Brain microvascular endothelial cell (primary cell): ENCODE measurements at regions not wholly inside any gene's neighbourhood (a gene's known extent, or its start where the extent isn't known, plus 50 kb on each side); places are given as distances from the start of the nearest gene placed in this dataset.

ENCODE experiments used
- DNase-seq: peaks from one replicate; pipeline ENCODE4 v3.0.0-alpha.2; 2020
- H3K27ac ChIP-seq: fragments of 250-450 bp; sonication (Bioruptor Pico); 2 replicates; pipeline ENCODE4 v1.5.1; 2020; ENCODE audit warnings: mild to moderate bottlenecking, moderate library complexity
- H3K27me3 ChIP-seq: fragments of 250-450 bp; sonication (Bioruptor Pico); replicated peaks from 2 replicates; pipeline ENCODE4 v1.5.1; 2020; ENCODE audit warnings: mild to moderate bottlenecking
- H3K36me3 ChIP-seq: fragments of 250-450 bp; sonication (Bioruptor Pico); replicated peaks from 2 replicates; pipeline ENCODE4 v1.5.1; 2020; ENCODE audit warnings: mild to moderate bottlenecking
- H3K4me3 ChIP-seq: 2 replicates; pipeline ENCODE4 v1.5.1; 2011; ENCODE audit warnings: low read depth, mild to moderate bottlenecking, control low read depth, low read length, moderate library complexity
- in situ Hi-C: cut with HindIII; loops from 2 replicates; pipeline ENCODE4 v1.10.0; 2017; ENCODE audit warnings: low sequenced_read_pairs, low pct_ligation_motif_present
- TF ChIP-seq, protein P1 (sequence below): IDR thresholded peaks from 2 replicates; pipeline ENCODE4 v1.5.1; 2011; ENCODE audit warnings: low read depth, mild to moderate bottlenecking, moderate library complexity, low read length, control low read depth, inconsistent platforms; ENCODE audit errors: missing control alignments

DNA sequence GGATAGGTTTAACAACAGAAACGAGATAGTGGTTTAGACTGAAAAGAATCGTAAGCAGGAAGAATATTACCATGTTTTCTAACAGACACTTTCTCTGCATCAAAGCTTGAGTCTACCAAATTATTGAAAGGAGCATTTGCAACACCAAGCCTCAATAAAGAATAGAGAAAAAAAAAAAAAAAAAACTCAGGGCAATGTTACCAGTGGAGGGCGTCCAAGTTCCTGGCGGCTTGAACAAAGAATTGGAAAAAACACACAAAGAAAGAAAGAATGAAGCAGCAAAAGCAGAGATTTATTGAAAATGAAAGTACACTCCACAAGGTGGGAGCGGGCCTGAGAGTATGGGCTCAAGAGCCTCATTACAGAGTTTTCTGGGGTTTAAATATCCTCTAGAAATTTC lies 686.5 kb upstream of the ADGRL2 start:
- in situ Hi-C loops, result no loop called here
- no peak overlapping the region for H3K4me3 ChIP-seq
- TF ChIP-seq, protein P1, sequence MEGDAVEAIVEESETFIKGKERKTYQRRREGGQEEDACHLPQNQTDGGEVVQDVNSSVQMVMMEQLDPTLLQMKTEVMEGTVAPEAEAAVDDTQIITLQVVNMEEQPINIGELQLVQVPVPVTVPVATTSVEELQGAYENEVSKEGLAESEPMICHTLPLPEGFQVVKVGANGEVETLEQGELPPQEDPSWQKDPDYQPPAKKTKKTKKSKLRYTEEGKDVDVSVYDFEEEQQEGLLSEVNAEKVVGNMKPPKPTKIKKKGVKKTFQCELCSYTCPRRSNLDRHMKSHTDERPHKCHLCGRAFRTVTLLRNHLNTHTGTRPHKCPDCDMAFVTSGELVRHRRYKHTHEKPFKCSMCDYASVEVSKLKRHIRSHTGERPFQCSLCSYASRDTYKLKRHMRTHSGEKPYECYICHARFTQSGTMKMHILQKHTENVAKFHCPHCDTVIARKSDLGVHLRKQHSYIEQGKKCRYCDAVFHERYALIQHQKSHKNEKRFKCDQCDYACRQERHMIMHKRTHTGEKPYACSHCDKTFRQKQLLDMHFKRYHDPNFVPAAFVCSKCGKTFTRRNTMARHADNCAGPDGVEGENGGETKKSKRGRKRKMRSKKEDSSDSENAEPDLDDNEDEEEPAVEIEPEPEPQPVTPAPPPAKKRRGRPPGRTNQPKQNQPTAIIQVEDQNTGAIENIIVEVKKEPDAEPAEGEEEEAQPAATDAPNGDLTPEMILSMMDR, result peak; percentile 17

DNA sequence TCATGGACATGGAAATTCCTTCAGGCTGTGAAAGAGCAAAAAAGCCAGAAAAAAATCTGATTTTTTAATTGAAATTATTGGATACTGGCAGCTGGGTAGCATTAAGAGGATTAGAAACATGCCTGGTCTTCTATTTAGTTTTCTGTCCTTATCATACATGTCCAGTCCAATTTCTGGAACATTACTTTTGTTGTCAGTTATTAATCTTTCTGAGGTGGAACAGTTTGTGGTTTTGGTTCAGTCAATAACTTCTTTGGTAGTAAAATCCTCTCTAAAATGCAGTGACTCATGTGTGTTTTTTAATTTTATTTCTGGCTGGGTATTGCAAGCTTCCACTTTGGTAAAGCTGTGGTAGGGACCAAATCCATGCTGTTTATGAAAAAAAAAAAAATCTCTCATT lies 687.0 kb upstream of the ADGRL2 start:
- Histone ChIP-seq H3K36me3 (no peaks in the 10 kb centered on the region), H3K27ac (no peak overlapping the region), H3K4me3 (no peak overlapping the region), H3K27me3 (no peaks in the 10 kb centered on the region)
- no peak for DNase-seq
- in situ Hi-C loops, result no loop called here
- TF ChIP-seq, protein P1, result no peak

More for the DNA sequence above, 686.5 kb upstream of the ADGRL2 start:
- Histone ChIP-seq H3K27me3 (no peaks in the 10 kb centered on the region), H3K36me3 (no peaks in the 10 kb centered on the region), H3K27ac (no peak overlapping the region)
- no peak for DNase-seq

DNA sequence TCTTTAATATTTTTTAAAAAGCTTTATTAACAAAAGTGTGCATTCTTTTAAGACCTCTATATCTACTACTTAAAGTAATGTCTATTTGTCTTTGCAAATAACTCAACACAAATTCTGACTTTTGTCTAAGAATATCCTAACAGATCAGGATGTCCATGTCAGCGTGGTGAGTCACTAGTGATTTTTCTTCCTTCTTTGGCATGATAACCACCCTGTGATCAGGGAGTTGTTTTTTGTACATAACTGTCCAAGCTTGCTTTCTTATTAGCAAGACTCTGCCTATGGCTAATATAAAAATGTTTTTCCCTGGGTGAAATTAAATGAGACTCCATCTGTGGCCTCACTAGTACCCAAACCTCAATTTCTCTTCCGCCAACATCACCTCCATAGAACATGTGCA lies 688.9 kb upstream of the ADGRL2 start:
- no peaks in the 10 kb centered on the region for H3K36me3 ChIP-seq
- TF ChIP-seq, protein P1, result no peak
- H3K27ac ChIP-seq, result no peak overlapping the region
- in situ Hi-C loops, result no loop called here
- no peak overlapping the region for H3K4me3 ChIP-seq
- no peaks in the 10 kb centered on the region for H3K27me3 ChIP-seq
- DNase-seq, result peak; percentile 72

DNA sequence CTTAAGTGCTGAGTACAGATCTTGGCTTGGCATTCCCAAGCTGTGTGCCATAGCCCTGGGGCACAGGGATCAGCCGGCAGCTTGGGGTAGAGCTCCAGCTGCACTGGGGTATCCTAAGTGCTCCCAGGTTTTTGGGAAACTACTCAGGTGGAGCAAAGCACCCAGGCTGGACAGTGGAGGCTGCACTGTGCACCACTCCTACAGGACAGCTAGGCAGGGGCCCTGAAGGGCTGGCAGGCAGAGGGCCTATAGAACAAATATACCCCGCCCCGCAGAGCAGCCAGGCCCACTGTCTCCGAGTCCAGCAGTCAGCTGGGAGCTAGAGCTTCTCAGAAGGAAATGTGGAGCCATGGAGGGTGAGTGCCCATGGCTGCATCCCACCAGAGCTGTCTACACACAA lies 691.7 kb upstream of the ADGRL2 start:
- in situ Hi-C loops, result no loop called here
- TF ChIP-seq, protein P1, result no peak
- Histone ChIP-seq H3K4me3 (no peak overlapping the region), H3K27ac (no peak overlapping the region), H3K27me3 (no peaks in the 10 kb centered on the region), H3K36me3 (no peaks in the 10 kb centered on the region)
- DNase-seq, result no peak

DNA sequence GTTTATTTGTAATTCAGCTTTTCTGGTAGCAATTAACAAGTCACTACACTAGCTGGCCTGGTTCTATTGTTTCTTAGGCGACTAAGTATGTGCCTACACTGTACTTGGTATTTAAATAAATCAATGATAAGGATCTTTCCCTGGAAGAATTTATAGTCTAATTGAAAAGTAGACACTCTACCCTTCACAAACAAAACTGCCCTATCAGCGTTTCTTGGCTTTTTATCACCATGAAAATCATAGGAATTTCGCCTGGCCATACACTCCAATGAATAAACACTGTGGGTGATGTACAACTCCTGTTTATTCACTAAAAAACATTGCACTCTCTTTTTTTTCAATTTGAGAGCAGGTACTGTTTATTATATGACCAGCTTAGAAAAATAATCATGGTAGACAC lies 702.9 kb upstream of the ADGRL2 start:
- no peaks in the 10 kb centered on the region for H3K36me3 ChIP-seq
- H3K27ac ChIP-seq, result no peak overlapping the region
- no peak for DNase-seq
- TF ChIP-seq, protein P1, result no peak
- in situ Hi-C loops, result no loop called here
- no peaks in the 10 kb centered on the region for H3K27me3 ChIP-seq
- no peak overlapping the region for H3K4me3 ChIP-seq

DNA sequence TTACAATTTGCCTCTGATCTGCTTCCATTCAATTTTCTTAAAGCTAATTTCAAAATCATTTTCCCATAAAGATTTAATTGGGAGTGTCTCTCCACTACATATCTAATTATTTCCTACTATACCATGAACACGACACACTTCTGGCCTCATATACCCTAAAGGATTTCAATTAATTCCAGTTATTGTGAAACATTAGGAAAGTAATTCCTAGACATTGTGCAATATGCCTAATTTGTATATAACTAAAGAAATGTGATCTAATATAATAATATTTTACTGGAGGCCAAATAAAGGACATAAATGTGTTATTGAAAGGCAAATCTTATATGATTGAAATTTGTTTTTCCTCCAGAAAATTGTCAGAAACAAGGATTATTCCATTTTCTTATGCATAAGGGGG lies 727.2 kb upstream of the ADGRL2 start:
- Histone ChIP-seq H3K27ac (no peak overlapping the region), H3K27me3 (no peaks in the 10 kb centered on the region), H3K4me3 (no peak overlapping the region), H3K36me3 (no peaks in the 10 kb centered on the region)
- in situ Hi-C loops, result no loop called here
- no peak for DNase-seq
- TF ChIP-seq, protein P1, result no peak
